ENCODE measurements at regions not wholly inside any gene's neighbourhood (a gene's known extent, or its start where the extent isn't known, plus 50 kb on each side); places are given as distances from the start of the nearest gene placed in this dataset.

DNA sequence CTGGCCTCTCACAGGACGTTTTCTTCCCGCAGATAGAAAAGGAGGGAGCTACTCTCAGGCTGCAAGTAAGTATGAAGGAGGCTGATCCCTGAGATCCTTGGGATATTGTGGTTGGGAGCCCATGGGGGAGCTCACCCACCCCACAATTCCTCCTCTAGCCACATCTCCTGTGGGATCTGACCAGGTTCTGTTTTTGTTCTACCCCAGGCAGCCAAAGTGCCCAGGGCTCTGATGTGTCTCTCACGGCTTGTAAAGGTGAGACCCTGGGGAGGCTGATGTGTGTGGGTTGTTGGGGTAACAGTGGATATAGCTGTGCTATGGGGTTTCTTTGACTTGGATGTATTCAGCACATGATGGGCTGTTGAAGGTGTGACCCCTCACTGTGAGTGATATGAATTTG is 52.0 kb upstream of the POLR1H start:
- DNase-seq (ENCODE audit: low read depth), result no peak
- TF ChIP-seq, protein P1, sequence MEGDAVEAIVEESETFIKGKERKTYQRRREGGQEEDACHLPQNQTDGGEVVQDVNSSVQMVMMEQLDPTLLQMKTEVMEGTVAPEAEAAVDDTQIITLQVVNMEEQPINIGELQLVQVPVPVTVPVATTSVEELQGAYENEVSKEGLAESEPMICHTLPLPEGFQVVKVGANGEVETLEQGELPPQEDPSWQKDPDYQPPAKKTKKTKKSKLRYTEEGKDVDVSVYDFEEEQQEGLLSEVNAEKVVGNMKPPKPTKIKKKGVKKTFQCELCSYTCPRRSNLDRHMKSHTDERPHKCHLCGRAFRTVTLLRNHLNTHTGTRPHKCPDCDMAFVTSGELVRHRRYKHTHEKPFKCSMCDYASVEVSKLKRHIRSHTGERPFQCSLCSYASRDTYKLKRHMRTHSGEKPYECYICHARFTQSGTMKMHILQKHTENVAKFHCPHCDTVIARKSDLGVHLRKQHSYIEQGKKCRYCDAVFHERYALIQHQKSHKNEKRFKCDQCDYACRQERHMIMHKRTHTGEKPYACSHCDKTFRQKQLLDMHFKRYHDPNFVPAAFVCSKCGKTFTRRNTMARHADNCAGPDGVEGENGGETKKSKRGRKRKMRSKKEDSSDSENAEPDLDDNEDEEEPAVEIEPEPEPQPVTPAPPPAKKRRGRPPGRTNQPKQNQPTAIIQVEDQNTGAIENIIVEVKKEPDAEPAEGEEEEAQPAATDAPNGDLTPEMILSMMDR (conservative IDR thresholded peaks at IDR 0.05; ENCODE audit: low read length), result no peak
- H3K4me3 ChIP-seq (ENCODE audit: low read length), result no peak overlapping the region

Data from AG10803 (cell line).